ENCODE measurements at regions not wholly inside any gene's neighbourhood (a gene's known extent, or its start where the extent isn't known, plus 50 kb on each side); places are given as distances from the start of the nearest gene placed in this dataset.

DNA sequence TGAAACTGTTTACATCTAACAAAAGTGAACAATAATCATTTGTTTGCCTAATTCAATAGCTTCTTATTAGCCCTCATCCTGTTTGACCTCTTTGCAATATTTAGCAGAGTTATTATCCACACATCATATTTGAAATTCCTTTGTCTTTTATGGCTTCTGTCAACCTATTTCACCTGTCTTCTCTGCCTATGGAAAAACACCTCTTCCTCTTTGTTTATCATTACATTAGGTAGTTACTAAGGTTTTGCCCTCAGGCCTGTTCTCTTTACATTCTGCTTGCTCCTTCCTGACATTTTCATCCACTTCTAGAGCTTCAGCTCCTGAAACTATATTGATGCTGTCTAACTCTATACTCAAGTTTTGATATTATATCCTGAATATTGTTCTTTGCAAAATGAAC is 183.0 kb downstream of the SUCNR1 start:
- no peak for DNase-seq

DNA sequence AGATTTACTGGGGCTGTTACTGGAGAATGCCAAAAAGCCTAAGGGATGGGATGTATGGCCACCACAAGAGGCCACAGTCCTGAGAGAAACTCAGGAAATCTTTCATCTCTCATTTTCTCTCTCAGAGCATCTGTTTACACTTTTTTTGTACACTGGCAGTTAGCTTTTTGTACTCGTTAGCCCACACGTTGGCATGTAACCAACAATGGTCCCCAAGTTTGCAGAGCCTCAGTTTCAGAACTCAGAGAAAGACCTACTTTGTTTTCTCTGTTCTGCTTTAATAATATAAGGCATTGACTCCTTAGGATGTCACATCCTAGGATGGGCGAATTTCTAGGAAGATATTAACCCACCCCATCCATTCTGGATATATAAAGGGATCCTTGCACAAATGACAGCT is 183.5 kb downstream of the SUCNR1 start:
- no peak for DNase-seq

DNA sequence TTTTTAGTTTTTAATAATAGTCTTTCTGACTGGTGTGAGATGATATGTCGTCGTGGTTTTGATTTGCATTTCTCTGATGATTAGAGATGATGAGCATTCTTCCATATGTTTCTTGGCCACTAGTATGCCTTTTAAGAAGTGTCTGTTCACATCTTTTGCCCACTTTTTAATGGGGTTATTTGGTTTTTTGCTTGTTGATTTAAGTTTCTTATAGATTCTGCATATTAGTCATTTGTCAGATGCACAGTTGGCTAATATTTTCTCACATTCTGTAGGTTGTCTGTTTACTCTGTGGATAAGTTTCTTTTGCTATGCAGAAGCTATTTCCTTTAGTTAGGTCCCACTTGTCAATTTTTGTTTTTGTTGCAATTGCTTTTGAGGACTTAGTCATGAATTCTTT is 185.4 kb downstream of the SUCNR1 start:
- no peak for DNase-seq

DNA sequence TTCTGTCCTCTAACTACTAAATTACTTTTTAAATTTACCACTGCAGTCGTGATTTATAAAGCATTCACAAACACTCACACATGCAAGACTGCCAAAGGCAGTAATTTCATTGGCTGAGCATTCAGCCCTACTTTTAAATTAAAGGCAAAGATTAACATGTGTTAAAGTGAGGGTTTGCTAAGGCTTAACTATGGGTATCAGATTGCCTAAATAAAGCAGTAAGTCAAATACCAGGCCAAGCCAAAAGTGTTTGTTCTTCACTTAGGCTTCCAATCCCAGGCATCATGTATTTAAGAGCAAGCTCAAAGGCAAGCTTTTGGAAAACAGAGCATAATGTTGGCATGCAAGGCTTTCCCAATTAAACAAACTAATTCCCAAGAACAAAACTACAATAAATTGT is 187.3 kb downstream of the SUCNR1 start:
- no peak for DNase-seq

DNA sequence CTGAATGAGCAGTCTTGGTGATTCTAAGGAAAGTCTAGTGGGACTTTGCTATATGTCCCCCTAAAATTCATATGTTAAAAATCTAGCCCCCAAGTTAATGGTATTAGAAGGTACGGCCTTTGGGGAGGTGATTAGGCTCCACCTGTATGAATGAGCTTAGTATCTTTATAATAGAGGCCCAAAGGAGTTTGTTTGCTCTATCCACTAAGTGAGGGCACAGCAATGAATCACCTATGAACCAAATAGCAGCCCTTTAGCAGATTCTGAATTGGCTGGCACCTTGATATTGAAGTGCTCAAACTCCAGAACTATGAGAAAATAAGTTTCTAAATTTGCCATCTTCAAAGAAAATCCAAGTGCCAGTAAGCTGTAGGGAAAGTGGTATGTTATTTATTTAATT is 187.9 kb downstream of the SUCNR1 start:
- no peak for DNase-seq

DNA sequence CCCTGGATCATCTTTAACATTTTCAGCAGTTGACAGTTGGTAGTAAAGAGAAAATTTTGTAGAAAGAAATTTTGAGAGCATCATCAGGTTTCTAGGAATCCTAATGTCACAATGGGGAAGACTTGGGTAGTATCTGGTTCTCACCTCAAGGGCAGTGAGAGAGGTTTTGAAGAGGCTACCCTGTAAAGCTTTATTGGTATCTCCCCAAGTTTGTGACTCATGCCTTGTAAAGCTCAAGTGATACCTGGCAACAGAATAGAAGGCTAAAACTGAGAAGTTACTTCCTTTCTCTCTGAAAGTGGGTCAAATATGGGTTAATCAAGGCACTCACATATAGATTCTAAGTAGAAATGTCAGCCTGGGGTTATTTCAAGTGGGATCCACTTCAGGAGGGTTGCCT is 196.4 kb downstream of the SUCNR1 start:
- DNase-seq: no peak

DNA sequence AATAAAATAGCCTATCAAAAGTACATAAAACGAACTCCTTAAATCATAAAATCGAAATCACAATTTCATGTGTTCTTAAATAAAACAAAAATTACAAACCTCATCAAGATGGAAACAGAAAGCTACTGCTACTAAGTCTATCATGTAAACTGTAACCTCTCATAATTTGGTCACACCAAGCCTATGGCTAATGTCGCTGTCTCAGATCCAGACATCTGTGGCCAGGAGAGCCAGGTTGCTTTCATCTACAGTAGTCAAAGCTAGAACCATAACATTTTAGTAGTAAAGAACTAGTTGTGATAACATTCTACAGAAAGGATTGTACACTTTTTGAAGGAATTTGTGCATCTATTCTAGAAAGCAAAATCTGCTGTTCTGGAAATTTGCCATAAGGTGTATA is 197.4 kb upstream of the MBNL1 start:
- DNase-seq: no peak

DNA sequence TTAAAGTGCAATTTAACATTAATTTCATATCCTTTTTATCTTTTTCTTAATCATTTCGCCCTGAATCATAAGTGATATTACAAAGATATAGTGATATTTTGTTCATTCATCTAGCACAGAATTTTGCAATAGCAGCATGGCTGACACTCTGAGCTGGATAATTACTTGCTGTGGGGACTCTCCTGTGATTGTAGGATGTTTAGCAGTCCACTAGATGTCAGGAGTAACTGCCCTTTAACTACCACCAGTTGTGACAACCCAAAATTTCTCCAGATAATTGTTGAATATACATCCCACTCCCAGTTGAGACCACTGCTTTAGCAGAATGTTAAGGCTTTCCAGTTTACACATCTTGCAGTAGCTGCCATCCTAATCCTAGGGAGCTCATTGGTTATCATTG is 196.8 kb upstream of the MBNL1 start:
- no peak for DNase-seq

DNA sequence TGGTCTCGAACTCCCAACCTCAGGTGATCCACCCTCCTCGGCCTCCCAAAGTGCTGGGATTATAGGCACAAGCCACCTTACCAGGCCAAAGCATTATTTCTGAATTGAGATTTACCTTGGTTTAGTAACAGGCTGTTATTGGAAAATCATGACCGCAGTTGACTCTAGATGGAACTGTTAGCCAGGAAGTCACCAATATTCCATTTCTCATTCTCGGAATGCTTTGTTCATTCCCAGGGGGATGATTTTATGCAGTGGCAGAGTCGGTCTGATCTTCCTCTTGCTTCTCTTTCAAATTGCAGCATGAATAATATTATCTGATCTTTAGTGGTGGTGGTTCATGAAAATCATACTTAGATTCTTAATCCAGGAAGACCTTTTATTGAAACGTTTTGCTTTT is 195.5 kb upstream of the MBNL1 start:
- no peak for DNase-seq

DNA sequence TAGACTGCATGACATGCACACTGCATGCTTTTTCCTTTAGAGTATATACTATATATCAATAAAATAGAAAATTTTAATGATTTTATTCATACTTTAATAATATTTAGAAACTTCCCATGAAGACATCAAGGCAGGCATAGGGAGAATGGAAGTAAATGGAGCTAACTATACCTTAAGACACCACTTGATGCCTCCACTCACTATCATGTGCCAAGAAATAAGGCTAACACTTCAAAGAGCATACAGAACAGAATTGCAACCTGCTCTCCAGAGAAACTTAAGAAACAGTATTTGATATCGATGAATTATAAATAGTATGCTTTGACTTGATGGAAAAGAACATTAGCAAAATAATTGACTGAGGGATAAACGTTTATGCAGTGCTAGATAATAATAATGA is 192.6 kb upstream of the MBNL1 start:
- DNase-seq: no peak

DNA sequence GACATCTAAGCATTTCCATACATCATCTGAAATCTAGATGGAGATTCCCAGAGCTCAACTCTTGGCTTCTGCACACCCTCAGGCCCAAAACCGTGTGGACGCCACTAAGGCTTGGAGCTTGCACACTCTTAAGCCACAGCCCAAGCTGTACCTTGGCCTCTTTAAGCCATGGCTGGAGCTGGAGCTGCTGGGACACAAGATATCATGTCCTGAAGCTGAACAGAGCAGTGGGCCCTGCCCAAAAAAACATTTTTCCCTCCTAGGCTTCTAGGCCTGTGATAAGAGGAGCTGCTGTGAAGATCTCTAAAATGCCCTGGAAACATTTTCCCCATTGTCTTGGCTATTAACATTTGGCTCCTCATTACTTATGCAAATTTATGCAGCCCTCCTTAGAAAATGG is 188.7 kb upstream of the MBNL1 start:
- DNase-seq: no peak

DNA sequence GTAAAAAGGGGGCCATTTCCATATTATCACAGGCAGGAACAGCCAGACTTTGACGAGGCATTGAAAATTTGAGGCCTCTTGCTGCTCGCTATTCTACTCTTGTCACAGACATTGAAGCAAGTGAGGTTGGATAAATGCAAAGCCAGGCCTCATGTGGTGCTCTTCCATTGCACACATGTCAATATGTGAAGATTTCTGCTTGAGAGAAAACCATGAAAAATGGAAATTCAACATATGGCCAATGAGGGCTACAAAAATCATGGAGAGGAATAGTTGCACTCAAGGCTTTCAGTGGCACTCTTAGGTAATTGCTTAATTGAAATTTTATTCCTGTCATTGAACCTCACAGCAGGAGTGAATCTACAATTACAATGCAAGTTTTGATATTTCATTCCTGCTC is 185.6 kb upstream of the MBNL1 start:
- peak; percentile 77 for DNase-seq

DNA sequence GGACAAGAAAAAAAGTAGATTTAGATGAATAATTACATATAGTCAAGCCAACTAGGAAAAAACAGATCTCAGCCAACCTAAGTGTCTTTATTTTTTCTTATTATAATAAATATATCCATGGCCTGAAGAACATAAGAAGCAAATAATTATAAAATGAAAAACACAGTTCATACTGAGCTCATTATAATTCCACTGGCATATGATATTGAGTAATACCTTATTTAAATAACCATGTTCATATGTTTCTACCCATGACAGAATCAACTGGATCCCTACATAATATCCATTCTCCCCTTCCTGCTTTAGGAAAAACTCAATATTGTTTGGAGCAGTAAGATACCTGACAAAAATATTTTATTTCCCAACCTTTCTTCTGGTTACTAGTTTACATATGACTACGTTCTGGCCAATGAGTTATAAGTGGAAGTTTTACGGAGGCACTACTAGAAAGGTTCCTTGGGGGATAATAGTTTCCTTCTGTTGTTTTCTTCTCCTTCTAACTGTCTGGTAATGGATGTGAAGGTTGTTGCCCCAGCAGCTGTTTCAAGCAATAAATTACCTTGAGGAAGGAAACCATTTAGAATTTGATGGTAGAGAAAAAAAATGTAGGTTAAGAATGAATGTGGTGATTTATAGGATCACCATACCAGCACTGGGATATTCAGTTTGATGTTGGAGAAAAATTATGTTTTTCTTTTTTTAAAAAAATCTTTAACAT is 184.1 kb upstream of the MBNL1 start:
- no peak for DNase-seq

DNA sequence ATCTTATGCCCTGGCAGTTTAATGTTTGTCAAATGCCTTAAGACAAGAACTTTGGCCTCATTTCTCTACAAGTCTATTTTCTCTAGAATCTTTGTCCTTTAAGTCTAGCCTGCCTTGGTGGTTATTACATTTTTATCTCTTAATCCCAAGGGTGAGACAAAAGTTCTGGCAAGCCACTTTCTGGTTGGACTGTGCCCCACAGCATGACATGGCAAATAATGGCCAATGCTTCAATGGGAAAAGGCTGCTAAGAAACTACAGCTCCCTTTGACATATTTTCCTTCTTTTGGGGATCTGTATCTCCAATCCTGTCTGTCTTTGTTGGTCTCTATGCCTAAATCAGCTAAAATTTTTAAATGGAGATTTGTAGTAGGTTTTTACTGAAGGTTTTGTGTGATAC is 181.6 kb upstream of the MBNL1 start:
- DNase-seq: no peak

DNA sequence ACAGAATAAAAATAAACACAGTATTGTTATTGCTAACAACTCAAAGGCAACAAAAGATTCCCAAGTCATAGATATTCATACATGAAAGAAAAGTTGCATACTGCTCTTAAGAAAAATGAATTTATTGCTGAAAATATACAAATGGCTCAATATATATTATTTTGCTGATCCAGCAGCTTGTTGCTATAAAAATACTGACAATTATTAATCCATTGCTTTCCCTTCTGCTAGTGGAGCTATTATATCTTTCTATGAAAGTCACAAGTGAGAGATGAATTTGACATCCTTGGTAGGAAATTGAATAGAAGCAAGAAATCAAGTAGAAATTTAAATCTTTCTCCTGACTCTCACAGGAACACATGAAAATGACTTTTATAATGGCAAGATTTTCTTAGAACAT is 179.2 kb upstream of the MBNL1 start:
- no peak for DNase-seq

DNA sequence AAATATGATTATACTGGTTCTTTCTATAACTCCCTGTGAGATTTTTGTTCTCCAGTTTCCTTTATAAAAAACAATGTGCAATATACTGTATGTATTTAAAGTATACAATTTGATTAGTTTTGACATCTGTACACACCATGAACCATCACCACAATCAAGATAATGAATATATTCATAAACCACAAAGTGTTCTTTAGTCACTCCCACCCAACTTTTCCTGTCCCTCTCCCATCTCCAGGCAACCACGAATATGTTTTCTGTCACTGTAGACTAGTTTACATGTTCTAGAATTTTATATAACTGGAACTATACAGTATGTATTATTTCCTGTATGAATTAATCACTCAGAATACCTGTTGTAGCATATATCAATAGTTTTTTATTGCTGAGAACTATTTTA is 177.0 kb upstream of the MBNL1 start:
- no peak for DNase-seq

DNA sequence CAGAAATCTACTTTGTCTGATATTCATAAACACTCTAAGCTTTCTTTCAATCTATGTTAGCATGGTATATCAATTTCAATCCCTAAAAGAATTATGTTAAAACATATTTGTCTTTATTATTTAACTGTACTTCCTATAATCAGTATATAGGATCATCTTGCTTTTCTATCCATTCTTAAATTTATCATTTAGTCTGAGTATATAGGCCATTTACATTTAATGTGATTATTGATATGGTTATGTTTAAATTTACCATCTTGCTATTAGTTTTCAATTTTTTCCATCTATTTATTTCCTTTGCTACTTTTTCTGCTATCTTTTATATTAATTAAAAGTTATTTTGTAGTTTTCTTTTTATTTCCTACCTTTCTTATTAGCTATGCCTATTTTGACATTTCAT is 174.8 kb upstream of the MBNL1 start:
- no peak for DNase-seq

DNA sequence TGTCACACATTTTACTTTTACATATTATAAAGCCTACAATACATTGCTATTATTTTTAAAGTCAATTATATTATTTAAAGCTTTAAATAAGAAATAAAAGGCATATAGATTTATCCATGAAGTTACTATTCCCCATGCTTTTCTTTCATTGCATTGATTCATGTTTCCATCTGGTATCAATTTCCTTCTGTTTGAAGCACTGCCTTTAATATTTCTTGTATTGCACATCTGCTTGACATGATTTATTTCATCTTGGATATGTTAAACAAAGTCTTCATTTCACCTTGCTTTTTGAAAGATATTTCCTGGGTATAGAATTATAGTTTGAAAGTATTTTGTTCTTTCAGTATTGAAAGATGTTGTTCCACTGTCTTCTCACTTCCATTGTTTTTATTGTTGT is 174.3 kb upstream of the MBNL1 start:
- DNase-seq: no peak

DNA sequence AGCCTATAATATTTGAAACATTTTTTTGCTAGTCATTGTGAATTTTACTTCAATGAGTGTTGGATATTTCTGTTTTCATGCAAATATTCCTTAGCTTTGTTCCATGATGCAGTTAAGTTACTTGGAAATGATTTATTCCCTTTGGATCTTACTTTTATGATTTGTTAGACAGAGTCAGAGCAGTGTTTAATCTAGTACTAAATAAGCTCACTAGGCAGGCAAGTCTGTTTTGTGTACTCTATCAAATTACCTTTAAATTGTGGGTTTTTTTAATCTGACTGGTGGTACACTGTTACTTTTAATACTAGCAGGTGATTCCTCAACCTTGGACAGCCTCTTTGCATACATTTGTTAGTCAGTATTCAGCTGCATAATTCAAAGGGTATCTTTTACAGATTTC is 173.3 kb upstream of the MBNL1 start:
- no peak for DNase-seq

DNA sequence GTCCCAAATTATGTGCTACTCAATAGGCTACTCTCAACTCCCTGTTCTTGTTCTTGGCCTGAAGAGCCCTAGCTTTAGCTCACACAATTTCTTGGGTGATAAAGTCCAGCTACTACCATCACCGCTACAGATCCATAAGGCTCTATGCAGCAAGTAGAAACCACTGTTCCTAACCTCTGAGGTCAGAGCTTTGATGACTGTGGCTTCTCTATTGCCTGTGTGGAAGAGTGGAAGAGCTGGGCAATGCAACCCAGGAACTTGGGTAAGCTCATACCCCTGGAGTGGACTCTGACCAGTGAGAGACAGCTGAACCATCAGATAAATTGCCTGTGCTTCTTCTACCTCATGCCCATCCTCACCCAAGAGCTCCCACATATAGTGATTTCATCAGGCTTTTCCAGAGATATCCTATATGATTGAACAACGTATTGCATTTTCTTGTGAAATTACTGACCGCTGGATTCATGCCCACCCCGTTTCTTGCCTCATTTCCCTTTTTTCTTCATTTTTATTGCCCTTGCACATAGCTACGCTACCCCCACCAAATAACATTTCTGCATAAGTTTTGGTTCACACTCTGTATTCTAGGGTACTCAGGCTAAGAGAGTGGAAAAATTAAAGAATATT is 172.3 kb upstream of the MBNL1 start:
- DNase-seq: no peak

DNA sequence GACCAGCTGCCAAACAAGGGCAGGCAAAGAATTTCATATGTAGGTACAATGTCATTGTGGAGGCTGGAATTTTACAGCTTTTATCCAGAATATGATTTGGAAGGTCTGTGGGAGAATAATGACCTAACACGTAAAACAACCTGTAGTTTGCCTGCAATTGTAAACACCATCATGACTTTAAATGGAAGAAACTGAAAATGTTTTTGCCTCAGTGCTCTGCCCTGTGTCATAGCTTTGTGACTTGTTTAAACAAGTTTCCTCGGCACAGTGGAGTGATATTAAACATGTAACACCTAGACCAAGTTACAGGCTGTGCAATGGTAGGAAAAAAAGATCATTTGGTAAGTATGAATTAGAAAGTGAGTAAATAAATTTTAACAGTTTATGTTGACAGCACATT is 171.6 kb upstream of the MBNL1 start:
- no peak for DNase-seq

DNA sequence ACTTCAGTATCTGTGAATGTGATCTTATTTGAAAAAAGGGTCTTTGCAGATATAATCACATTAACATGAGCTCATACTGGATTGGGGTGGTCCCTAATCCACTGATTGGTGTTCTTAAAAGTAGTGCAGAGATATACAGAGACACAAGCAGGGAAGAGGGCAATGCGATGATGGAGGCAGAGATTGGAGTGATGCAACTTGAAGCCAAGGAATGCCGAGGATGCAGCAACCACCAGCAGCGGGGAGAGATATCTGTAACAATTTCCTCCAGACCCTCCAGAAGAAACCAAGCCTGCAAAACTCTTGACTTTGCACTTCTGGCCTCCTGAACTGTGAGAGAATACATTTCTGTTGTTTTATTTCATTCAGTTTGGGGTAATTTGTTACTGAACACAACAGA is 171.0 kb upstream of the MBNL1 start:
- DNase-seq: no peak

DNA sequence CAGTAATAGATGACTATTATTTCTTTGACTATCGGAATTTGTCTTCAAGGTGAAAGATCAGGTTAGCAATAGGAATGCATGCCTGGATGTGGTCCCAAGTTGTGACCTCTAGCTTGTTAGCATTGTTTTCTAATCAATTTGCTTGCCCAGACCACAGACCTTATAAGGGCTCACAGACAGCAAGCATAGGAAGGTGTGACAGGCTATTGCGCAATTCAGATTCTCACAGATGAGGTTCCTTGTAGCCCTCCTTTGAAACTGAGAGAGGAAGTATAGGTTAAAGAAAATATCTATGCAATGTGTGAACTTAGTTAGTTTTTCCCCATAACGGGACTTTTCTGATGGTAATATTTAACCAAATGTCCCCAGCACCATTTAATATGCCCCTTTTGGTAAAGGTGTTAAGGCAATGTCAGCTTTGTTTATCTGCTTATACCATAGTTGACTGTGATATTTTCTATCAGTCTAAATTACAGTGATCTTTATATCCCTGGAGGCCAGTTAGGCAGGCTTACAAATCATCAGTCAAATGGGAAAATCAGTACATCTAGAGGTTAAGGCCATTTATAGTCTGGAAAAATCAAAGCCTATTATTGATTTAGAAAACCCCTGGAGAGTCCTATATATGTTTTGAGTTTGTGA is 168.1 kb upstream of the MBNL1 start:
- DNase-seq: no peak

DNA sequence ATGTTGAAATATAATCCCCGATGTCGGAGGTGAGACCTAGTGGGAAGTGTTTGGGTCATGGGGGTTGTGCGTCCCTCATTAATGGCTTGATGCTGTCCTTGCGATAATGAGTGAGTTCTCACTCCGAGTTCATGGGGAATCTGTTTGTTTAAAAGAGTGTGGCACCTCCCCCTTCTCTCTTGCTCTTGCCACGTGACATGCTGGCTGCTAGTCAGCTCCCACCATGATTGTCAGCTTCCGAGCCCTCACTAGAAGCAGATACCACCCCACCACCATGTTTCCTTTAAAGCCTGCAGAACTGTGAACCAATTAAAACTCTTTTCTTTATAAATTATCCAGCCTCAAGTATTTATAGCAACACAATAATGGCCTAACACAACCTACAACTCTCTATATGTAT is 166.3 kb upstream of the MBNL1 start:
- no peak for DNase-seq

DNA sequence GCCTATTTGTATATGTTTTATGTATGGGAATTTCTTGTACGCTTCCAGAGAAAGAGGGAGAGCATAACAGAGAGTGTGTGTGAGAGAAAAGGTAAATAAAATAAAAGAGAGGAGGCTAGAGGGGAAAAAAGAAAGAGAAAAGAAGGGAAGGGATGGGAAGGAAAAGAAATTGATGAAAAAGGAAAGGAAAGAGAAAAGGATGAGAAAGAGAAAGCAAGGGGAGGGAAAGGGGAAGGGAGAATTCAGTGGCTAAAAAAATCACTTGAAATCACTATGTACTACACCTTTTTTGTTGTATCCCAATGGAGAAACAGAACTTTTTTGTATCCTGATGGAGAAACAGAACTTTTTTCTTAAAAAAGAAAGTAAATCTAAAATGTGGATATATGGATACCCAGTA is 165.5 kb upstream of the MBNL1 start:
- no peak for DNase-seq

Data from NCI-H1105 (cell line).